ENCODE measurements at regions not wholly inside any gene's neighbourhood (a gene's known extent, or its start where the extent isn't known, plus 50 kb on each side); places are given as distances from the start of the nearest gene placed in this dataset.

DNA sequence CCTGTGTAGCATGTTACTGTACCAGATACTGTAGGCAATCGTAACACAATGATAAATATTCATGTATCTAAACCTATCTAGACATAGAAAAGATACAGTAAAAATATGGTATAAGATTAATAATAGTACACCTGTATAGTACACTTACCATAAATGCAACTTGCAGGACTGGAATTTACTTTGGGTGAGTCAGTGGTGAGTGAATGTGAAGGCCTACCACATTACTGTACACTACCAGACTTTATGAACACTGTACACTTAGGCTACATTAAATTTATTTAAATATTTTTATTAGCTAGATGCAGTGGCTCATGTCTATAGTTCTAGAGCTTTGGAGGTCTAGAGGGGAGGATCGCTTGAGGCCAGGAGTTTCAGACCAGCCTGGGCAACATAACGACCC lies 186.6 kb upstream of the ROPN1 start:
- Histone ChIP-seq H3K9ac (replicated peaks; ENCODE audit: extremely low read depth, insufficient read depth, low read length) (no peak overlapping the region), H3K79me2 (ENCODE audit: control insufficient read depth, insufficient read depth, low read length) (no peaks in the 10 kb centered on the region), H3K4me2 (ENCODE audit: insufficient read depth, low read length) (no peak overlapping the region), H3K4me1 (ENCODE audit: control insufficient read depth, extremely low read depth, insufficient read depth, low read length) (no peaks in the 10 kb centered on the region), H3K27me3 (ENCODE audit: control insufficient read depth in 2 of 2, insufficient read depth in 2 of 2, low read length in 2 of 2) (no peaks in the 10 kb centered on the region), H3K27ac (ENCODE audit: insufficient read depth, low read depth, low read length) (no peak overlapping the region), H3K9me3 (replicated peaks; ENCODE audit: control insufficient read depth, insufficient read depth, low read length) (no peaks in the 10 kb centered on the region), H4K20me1 (replicated peaks; ENCODE audit: control insufficient read depth, extremely low read depth, insufficient read depth, low read length) (no peaks in the 10 kb centered on the region), H2AFZ (ENCODE audit: low read depth, low read length) (no peak overlapping the region), H3K9me1 (replicated peaks; ENCODE audit: control insufficient read depth, extremely low read depth, insufficient read depth, low read length) (no peaks in the 10 kb centered on the region), H3K36me3 (ENCODE audit: control insufficient read depth in 2 of 2, extremely low read depth in 1 of 2, insufficient read depth in 2 of 2, low read length in 2 of 2) (no peaks in the 10 kb centered on the region), H3K4me3 (replicated peaks in 1 of 3; ENCODE audit: insufficient read depth in 1 of 3, low read depth in 1 of 3, low read length in 3 of 3) (no peak overlapping the region)
- FAIRE-seq (no peak), DNase-seq (ENCODE audit: low read depth, low spot score) (no peak)
- TF ChIP-seq JUN (IDR thresholded peaks at IDR 0.05; ENCODE audit: borderline replicate concordance, insufficient read depth, insufficient read length, low read depth), result no peak
- intact Hi-C loops (cut with micrococcal nuclease) (no loop called here), dilution Hi-C loops (cut with MboI; ENCODE audit: extremely low pct_ligation_motif_present, low sequenced_read_pairs) (no loop called here)
- CTCF ChIA-PET, result no interaction called here
- BruUV-seq (replicated peaks), result no TSS peak
- POLR2A ChIA-PET, result no interaction called here

GRCh38 chr3:124200407-124200806 lies 208.5 kb upstream of the ROPN1 start:
- Histone ChIP-seq H3K9me3 (replicated peaks; ENCODE audit: control insufficient read depth, insufficient read depth, low read length) (no peaks in the 10 kb centered on the region), H3K27ac (ENCODE audit: insufficient read depth, low read depth, low read length) (no peak overlapping the region), H3K4me3 (replicated peaks in 1 of 3; ENCODE audit: insufficient read depth in 1 of 3, low read depth in 1 of 3, low read length in 3 of 3) (no peak overlapping the region), H3K9ac (replicated peaks; ENCODE audit: extremely low read depth, insufficient read depth, low read length) (no peak overlapping the region), H3K79me2 (ENCODE audit: control insufficient read depth, insufficient read depth, low read length) (no peaks in the 10 kb centered on the region), H2AFZ (ENCODE audit: low read depth, low read length) (no peak overlapping the region), H3K4me1 (ENCODE audit: control insufficient read depth, extremely low read depth, insufficient read depth, low read length) (no peaks in the 10 kb centered on the region), H3K4me2 (ENCODE audit: insufficient read depth, low read length) (no peak overlapping the region), H3K27me3 (ENCODE audit: control insufficient read depth in 2 of 2, insufficient read depth in 2 of 2, low read length in 2 of 2) (peaks cover 0 to 7% of the 10 kb centered on the region in 2 experiments), H3K36me3 (ENCODE audit: control insufficient read depth in 2 of 2, extremely low read depth in 1 of 2, insufficient read depth in 2 of 2, low read length in 2 of 2) (no peaks in the 10 kb centered on the region), H4K20me1 (replicated peaks; ENCODE audit: control insufficient read depth, extremely low read depth, insufficient read depth, low read length) (no peaks in the 10 kb centered on the region), H3K9me1 (replicated peaks; ENCODE audit: control insufficient read depth, extremely low read depth, insufficient read depth, low read length) (no peaks in the 10 kb centered on the region)
- FAIRE-seq (no peak), DNase-seq (ENCODE audit: low read depth, low spot score) (no peak)
- ChIA-PET POLR2A (no interaction called here), CTCF (interaction anchor here (1.2 to 1.7 kb wide), 4 partner anchors 11 to 82 kb away, joined by 3 to 5 read pairs (median 4); no protein-coding TSS in a partner anchor)
- dilution Hi-C loops (cut with MboI; ENCODE audit: extremely low pct_ligation_motif_present, low sequenced_read_pairs), result no loop called here
- no TSS peak for BruUV-seq (replicated peaks)
- TF ChIP-seq FOS (IDR thresholded peaks at IDR 0.05; ENCODE audit: borderline replicate concordance, insufficient read depth, low read length) (no peak), EZH2 (IDR thresholded peaks at IDR 0.05; ENCODE audit: borderline replicate concordance, low read depth, low read length, severe bottlenecking) (no peak), POLR2AphosphoS5 (IDR thresholded peaks at IDR 0.05; ENCODE audit: insufficient read depth, low read depth, low read length) (no peak), MAX (IDR thresholded peaks at IDR 0.05; ENCODE audit: insufficient read depth, insufficient read length) (no peak), GATA2 (IDR thresholded peaks at IDR 0.05; ENCODE audit: insufficient read depth, insufficient read length, low read depth, low read length) (no peak), CTCF (IDR thresholded peaks at IDR 0.05; ENCODE audit: extremely low read depth in 1 of 2, insufficient read depth in 1 of 2, low read depth in 1 of 2, low read length in 2 of 2) (no peak), MYC (IDR thresholded peaks at IDR 0.05; ENCODE audit: low read depth, low read length) (no peak), POLR2A (IDR thresholded peaks at IDR 0.05; ENCODE audit: low read depth, low read length) (no peak), JUN (IDR thresholded peaks at IDR 0.05; ENCODE audit: borderline replicate concordance, insufficient read depth, insufficient read length, low read depth) (no peak)
- intact Hi-C loops (cut with micrococcal nuclease), result no loop called here
